IPS-18c (cell line): ENCODE measurements at regions not wholly inside any gene's neighbourhood (a gene's known extent, or its start where the extent isn't known, plus 50 kb on each side); places are given as distances from the start of the nearest gene placed in this dataset.

Source experiments
- H3K4me3 ChIP-seq: 2 replicates; pipeline ENCODE4 v1.7.0; 2013; ENCODE audit warnings: low read depth, mild to moderate bottlenecking, low read length, moderate library complexity; ENCODE audit not compliant: insufficient read depth
- H3K9me3 ChIP-seq: one replicate; pipeline ENCODE4 v1.6.1; 2013; ENCODE audit warnings: mild to moderate bottlenecking, low read length, moderate library complexity; ENCODE audit not compliant: control insufficient read depth, insufficient read depth

GRCh38 chr2:118257696-118258095 lies 169.4 kb downstream of the INSIG2 start:
- Histone ChIP-seq H3K9me3 (no peaks in the 10 kb centered on the region), H3K4me3 (no peak overlapping the region)

- no peak overlapping the region for H3K4me3 ChIP-seq
- no peaks in the 10 kb centered on the region for H3K9me3 ChIP-seq
Measured at GRCh38 chr2:118255771-118256372, 167.6 kb downstream of the INSIG2 start.

- no peak overlapping the region for H3K4me3 ChIP-seq
- H3K9me3 ChIP-seq = no peaks in the 10 kb centered on the region
Measured at GRCh38 chr2:118255301-118255700, 167.0 kb downstream of the INSIG2 start.

GRCh38 chr2:118254116-118254515 lies 165.8 kb downstream of the INSIG2 start:
- H3K9me3 ChIP-seq = no peaks in the 10 kb centered on the region
- H3K4me3 ChIP-seq = no peak overlapping the region

GRCh38 chr2:118251427-118251826 lies 163.2 kb downstream of the INSIG2 start:
- Histone ChIP-seq H3K4me3 (no peak overlapping the region), H3K9me3 (no peaks in the 10 kb centered on the region)

- Histone ChIP-seq H3K9me3 (no peaks in the 10 kb centered on the region), H3K4me3 (no peak overlapping the region)
Measured at GRCh38 chr2:118250463-118250862, 162.2 kb downstream of the INSIG2 start.

GRCh38 chr2:118250001-118250400 lies 161.7 kb downstream of the INSIG2 start:
- H3K4me3 ChIP-seq = no peak overlapping the region

GRCh38 chr2:118249531-118249930 lies 161.3 kb downstream of the INSIG2 start:
- Histone ChIP-seq H3K4me3 (no peak overlapping the region), H3K9me3 (no peaks in the 10 kb centered on the region)

More at GRCh38 chr2:118250001-118250400, 161.7 kb downstream of the INSIG2 start:
- H3K9me3 ChIP-seq = no peaks in the 10 kb centered on the region

- Histone ChIP-seq H3K4me3 (no peak overlapping the region), H3K9me3 (no peaks in the 10 kb centered on the region)
Measured at GRCh38 chr2:118246726-118247125, 158.5 kb downstream of the INSIG2 start.

GRCh38 chr2:118246079-118246478 lies 157.8 kb downstream of the INSIG2 start:
- H3K4me3 ChIP-seq = no peak overlapping the region
- H3K9me3 ChIP-seq = no peaks in the 10 kb centered on the region

GRCh38 chr2:118244686-118245085 lies 156.4 kb downstream of the INSIG2 start:
- Histone ChIP-seq H3K9me3 (no peaks in the 10 kb centered on the region), H3K4me3 (no peak overlapping the region)

GRCh38 chr2:118243031-118243430 lies 154.8 kb downstream of the INSIG2 start:
- Histone ChIP-seq H3K9me3 (no peaks in the 10 kb centered on the region), H3K4me3 (no peak overlapping the region)

- no peaks in the 10 kb centered on the region for H3K9me3 ChIP-seq
- no peak overlapping the region for H3K4me3 ChIP-seq
Measured at GRCh38 chr2:118242216-118242615, 153.9 kb downstream of the INSIG2 start.

- H3K9me3 ChIP-seq = no peaks in the 10 kb centered on the region
- no peak overlapping the region for H3K4me3 ChIP-seq
Measured at GRCh38 chr2:118241128-118241527, 152.9 kb downstream of the INSIG2 start.

GRCh38 chr2:118240276-118240675 lies 152.0 kb downstream of the INSIG2 start:
- Histone ChIP-seq H3K4me3 (no peak overlapping the region), H3K9me3 (no peaks in the 10 kb centered on the region)

- Histone ChIP-seq H3K9me3 (no peaks in the 10 kb centered on the region), H3K4me3 (no peak overlapping the region)
Measured at GRCh38 chr2:118239284-118239683, 151.0 kb downstream of the INSIG2 start.

GRCh38 chr2:118237451-118237850 lies 149.2 kb downstream of the INSIG2 start:
- H3K4me3 ChIP-seq = no peak overlapping the region
- H3K9me3 ChIP-seq = no peaks in the 10 kb centered on the region

- no peak overlapping the region for H3K4me3 ChIP-seq
- H3K9me3 ChIP-seq = peaks cover 2% of the 10 kb centered on the region
Measured at GRCh38 chr2:118232796-118233195, 144.5 kb downstream of the INSIG2 start.

- Histone ChIP-seq H3K9me3 (peaks cover 2% of the 10 kb centered on the region), H3K4me3 (no peak overlapping the region)
Measured at GRCh38 chr2:118232391-118232790, 144.1 kb downstream of the INSIG2 start.
